ENCODE measurements at regions not wholly inside any gene's neighbourhood (a gene's known extent, or its start where the extent isn't known, plus 50 kb on each side); places are given as distances from the start of the nearest gene placed in this dataset. TPM values are rescaled to one million over a fixed set of nuclear protein-coding genes. Genes with fewer than 3 reads are reported as not detected.

DNA sequence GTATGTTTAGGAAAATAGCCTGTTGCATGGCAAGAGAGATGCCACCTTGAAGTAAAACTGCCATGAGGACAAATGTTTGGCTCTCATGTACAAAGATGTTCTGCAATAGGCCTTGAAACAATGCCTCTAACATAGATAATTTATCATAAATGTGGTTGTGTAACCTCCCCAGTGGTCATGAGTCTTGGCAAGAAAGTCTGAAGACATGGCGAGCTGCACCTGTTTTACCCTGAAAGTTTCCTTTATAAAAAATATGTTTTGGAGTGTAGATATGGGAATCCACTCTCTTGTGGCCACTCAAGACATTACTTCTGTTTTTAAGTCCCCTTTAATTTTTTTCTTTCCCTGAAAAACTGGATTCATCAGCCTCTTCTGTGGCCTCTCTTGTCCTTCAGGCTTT is 2217.1 kb downstream of the NCAM2 start (continued):
- TF ChIP-seq, protein P1, sequence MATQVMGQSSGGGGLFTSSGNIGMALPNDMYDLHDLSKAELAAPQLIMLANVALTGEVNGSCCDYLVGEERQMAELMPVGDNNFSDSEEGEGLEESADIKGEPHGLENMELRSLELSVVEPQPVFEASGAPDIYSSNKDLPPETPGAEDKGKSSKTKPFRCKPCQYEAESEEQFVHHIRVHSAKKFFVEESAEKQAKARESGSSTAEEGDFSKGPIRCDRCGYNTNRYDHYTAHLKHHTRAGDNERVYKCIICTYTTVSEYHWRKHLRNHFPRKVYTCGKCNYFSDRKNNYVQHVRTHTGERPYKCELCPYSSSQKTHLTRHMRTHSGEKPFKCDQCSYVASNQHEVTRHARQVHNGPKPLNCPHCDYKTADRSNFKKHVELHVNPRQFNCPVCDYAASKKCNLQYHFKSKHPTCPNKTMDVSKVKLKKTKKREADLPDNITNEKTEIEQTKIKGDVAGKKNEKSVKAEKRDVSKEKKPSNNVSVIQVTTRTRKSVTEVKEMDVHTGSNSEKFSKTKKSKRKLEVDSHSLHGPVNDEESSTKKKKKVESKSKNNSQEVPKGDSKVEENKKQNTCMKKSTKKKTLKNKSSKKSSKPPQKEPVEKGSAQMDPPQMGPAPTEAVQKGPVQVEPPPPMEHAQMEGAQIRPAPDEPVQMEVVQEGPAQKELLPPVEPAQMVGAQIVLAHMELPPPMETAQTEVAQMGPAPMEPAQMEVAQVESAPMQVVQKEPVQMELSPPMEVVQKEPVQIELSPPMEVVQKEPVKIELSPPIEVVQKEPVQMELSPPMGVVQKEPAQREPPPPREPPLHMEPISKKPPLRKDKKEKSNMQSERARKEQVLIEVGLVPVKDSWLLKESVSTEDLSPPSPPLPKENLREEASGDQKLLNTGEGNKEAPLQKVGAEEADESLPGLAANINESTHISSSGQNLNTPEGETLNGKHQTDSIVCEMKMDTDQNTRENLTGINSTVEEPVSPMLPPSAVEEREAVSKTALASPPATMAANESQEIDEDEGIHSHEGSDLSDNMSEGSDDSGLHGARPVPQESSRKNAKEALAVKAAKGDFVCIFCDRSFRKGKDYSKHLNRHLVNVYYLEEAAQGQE (IDR thresholded peaks at IDR 0.05; ENCODE audit: unreplicated experiment): no peak
- TF ChIP-seq ZNF331 (CRISPR knock-in tag; IDR thresholded peaks at IDR 0.05; ENCODE audit: low read depth): no peak
- no peak for TF ChIP-seq STAT1 (IDR thresholded peaks at IDR 0.05; ENCODE audit: unreplicated experiment)

Small RNA genes in the stretch of these regions (small RNA-seq; reads per million reads assigned to genes)
- gene AP001340.1 (ENCODE audit: low replicate concordance): not detected
- gene RF00019 (ENCODE audit: low replicate concordance): not detected
- not detected for gene RN7SKP236 (ENCODE audit: low replicate concordance)
- not detected for gene RNA5SP489 (ENCODE audit: low replicate concordance)
- 1.6 reads per million, percentile 75 among the genes with 10 or more reads in this experiment for gene RNU2-55P (ENCODE audit: low replicate concordance)

Data from GM23338 (cell line).